IMR-90 (cell line): ENCODE measurements at regions not wholly inside any gene's neighbourhood (a gene's known extent, or its start where the extent isn't known, plus 50 kb on each side); places are given as distances from the start of the nearest gene placed in this dataset.

Experiments used
- CTCF ChIP-seq: conservative IDR thresholded peaks from 2 replicates; pipeline ENCODE4 v1.5.1; 2012; ENCODE audit warnings: mild to moderate bottlenecking, low read depth, low read length, improper control_type of control experiment
- ELK1 ChIP-seq: fragments of 150-350 bp; IDR thresholded peaks from 2 replicates; pipeline ENCODE4 v1.6.1; 2016; ENCODE audit warnings: low read depth, mild to moderate bottlenecking, low read length, moderate library complexity, borderline replicate concordance
- FOS ChIP-seq: fragments of 150-350 bp; IDR thresholded peaks from 2 replicates; pipeline ENCODE4 v1.6.1; 2016; ENCODE audit warnings: low read depth, low read length
- MAZ ChIP-seq: IDR thresholded peaks from 2 replicates; pipeline ENCODE4 v1.6.1; 2012; ENCODE audit warnings: low read depth, mild to moderate bottlenecking, low read length, improper control_type of control experiment, moderate library complexity, borderline replicate concordance
- MXI1 ChIP-seq: IDR thresholded peaks from 2 replicates; pipeline ENCODE4 v1.6.1; 2012; ENCODE audit warnings: low read depth, mild to moderate bottlenecking, low read length, moderate library complexity, borderline replicate concordance
- POLR2A ChIP-seq: IDR thresholded peaks from 2 replicates; pipeline ENCODE4 v1.6.1; 2012; ENCODE audit warnings: mild to moderate bottlenecking, low read depth, low read length
- RCOR1 ChIP-seq: IDR thresholded peaks from 2 replicates; pipeline ENCODE4 v1.6.1; 2012; ENCODE audit warnings: mild to moderate bottlenecking, low read length, improper control_type of control experiment; ENCODE audit not compliant: insufficient replicate concordance
- RFX5 ChIP-seq: IDR thresholded peaks from 2 replicates; pipeline ENCODE4 v1.8.0; 2012; ENCODE audit warnings: low read depth, mild to moderate bottlenecking, low read length, moderate library complexity
- SMC3 ChIP-seq: fragments of 150-350 bp; IDR thresholded peaks from 2 replicates; pipeline ENCODE4 v1.6.1; 2016; ENCODE audit warnings: low read depth, mild to moderate bottlenecking, antibody characterized with exemption, low read length, moderate library complexity
- USF2 ChIP-seq: fragments of 150-350 bp; IDR thresholded peaks from 2 replicates; pipeline ENCODE4 v1.6.1; 2017; ENCODE audit warnings: mild to moderate bottlenecking, antibody characterized with exemption, low read length, low read depth

- TF ChIP-seq ELK1 = no peak
- TF ChIP-seq MAZ = no peak
- TF ChIP-seq POLR2A = no peak
- TF ChIP-seq CTCF = no peak
- TF ChIP-seq RFX5 = no peak
- TF ChIP-seq RCOR1 = no peak
- no peak for TF ChIP-seq FOS
- no peak for TF ChIP-seq SMC3
- TF ChIP-seq MXI1 = no peak
- no peak for TF ChIP-seq USF2
These were observed 88.5 kb downstream of the MINAR1 start for GRCh38 chr15:79520654-79521053.
